ENCODE measurements at regions not wholly inside any gene's neighbourhood (a gene's known extent, or its start where the extent isn't known, plus 50 kb on each side); places are given as distances from the start of the nearest gene placed in this dataset.

DNA sequence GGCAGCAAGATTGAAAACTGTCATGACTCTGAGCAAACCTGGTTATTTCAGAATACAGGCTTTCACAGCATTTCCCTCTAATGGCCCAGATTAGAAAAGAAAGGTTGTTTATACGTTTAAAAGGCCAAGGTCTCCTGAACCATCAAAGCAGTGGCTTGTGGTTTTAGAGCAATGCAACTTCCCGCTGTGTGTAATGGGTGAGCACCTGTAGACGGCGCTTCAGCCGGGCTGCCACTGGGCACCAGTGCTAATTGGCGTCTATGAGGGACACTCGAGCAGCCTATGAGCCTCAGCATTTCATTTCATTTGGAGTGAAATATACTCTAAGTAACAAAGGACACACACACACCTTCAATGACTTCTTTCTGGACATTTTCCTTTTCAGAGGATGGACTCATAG lies 671.0 kb upstream of the FZD8 start:
- no peaks in the 10 kb centered on the region for H3K9me3 ChIP-seq
- H3K27ac ChIP-seq, result no peak overlapping the region
- no peak for TF ChIP-seq POLR2A (IDR thresholded peaks at IDR 0.05)
- TF ChIP-seq, protein P1, sequence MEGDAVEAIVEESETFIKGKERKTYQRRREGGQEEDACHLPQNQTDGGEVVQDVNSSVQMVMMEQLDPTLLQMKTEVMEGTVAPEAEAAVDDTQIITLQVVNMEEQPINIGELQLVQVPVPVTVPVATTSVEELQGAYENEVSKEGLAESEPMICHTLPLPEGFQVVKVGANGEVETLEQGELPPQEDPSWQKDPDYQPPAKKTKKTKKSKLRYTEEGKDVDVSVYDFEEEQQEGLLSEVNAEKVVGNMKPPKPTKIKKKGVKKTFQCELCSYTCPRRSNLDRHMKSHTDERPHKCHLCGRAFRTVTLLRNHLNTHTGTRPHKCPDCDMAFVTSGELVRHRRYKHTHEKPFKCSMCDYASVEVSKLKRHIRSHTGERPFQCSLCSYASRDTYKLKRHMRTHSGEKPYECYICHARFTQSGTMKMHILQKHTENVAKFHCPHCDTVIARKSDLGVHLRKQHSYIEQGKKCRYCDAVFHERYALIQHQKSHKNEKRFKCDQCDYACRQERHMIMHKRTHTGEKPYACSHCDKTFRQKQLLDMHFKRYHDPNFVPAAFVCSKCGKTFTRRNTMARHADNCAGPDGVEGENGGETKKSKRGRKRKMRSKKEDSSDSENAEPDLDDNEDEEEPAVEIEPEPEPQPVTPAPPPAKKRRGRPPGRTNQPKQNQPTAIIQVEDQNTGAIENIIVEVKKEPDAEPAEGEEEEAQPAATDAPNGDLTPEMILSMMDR (IDR thresholded peaks at IDR 0.05), result no peak
- H3K36me3 ChIP-seq (replicated peaks in 1 of 2; ENCODE audit: insufficient read depth in 1 of 2, low read depth in 2 of 2), result no peaks in the 10 kb centered on the region
- 66 to 69% methylated on average over 7 of the region's 7 CpGs for WGBS, 2 donors
- intact Hi-C loops (cut with DNase I), result no loop called here
- no peak for ATAC-seq
- no peaks in the 10 kb centered on the region for H3K4me1 ChIP-seq
- no peak overlapping the region for H3K4me3 ChIP-seq
- DNase-seq, result no peak
- H3K27me3 ChIP-seq, result no peaks in the 10 kb centered on the region

DNA sequence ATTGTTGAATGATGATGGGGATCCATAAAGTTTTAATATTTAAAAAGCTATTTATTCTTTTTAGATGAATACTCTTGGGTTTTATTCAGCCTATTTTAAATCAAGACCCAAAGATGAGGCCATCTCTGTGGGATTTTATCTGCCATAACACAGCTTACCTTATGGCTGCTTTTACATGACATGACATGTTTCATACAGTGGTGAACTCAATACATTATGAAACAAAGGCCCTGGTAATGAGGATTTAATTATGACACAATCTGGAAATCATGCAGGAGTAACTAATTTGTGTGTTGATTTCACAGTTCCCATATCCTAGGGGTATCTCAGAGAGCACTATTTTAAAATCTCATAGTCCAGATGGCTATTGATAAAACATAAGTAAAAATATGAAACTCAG lies 661.8 kb upstream of the FZD8 start:
- Histone ChIP-seq H3K27me3 (no peaks in the 10 kb centered on the region), H3K36me3 (replicated peaks in 1 of 2; ENCODE audit: insufficient read depth in 1 of 2, low read depth in 2 of 2) (no peaks in the 10 kb centered on the region), H3K4me3 (no peak overlapping the region), H3K4me1 (no peaks in the 10 kb centered on the region), H3K9me3 (no peaks in the 10 kb centered on the region), H3K27ac (no peak overlapping the region)
- DNase-seq, result no peak
- TF ChIP-seq, protein P1 (IDR thresholded peaks at IDR 0.05), result no peak
- TF ChIP-seq POLR2A (IDR thresholded peaks at IDR 0.05), result no peak
- intact Hi-C loops (cut with DNase I), result no loop called here
- ATAC-seq, result no peak

DNA sequence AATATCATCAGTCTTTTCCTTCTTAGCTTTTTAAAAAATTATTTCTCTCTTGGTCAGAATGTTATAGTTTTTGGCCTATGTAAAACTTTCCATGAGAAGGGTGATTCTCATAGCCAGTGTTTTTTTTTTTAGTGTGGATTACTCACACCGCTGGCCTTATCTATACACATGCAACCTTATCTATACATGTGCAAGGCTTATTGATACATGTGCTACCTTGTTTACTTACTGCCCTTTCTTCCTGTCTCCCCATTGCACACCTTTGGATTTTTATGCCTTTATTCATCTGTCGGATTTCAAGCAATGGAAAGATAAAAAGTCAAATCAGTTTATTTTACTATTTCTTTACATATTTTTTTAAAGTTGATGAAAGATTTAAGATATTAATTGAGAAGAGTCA lies 660.0 kb upstream of the FZD8 start:
- no peaks in the 10 kb centered on the region for H3K27me3 ChIP-seq
- ATAC-seq, result no peak
- 28 to 30% methylated on average over 2 of the region's 2 CpGs for WGBS, 2 donors
- TF ChIP-seq, protein P1 (IDR thresholded peaks at IDR 0.05), result no peak
- TF ChIP-seq POLR2A (IDR thresholded peaks at IDR 0.05), result no peak
- no peak overlapping the region for H3K4me3 ChIP-seq
- H3K27ac ChIP-seq, result no peak overlapping the region
- no peaks in the 10 kb centered on the region for H3K9me3 ChIP-seq
- H3K4me1 ChIP-seq, result no peaks in the 10 kb centered on the region
- no peaks in the 10 kb centered on the region for H3K36me3 ChIP-seq (replicated peaks in 1 of 2; ENCODE audit: insufficient read depth in 1 of 2, low read depth in 2 of 2)
- intact Hi-C loops (cut with DNase I), result no loop called here
- no peak for DNase-seq

DNA sequence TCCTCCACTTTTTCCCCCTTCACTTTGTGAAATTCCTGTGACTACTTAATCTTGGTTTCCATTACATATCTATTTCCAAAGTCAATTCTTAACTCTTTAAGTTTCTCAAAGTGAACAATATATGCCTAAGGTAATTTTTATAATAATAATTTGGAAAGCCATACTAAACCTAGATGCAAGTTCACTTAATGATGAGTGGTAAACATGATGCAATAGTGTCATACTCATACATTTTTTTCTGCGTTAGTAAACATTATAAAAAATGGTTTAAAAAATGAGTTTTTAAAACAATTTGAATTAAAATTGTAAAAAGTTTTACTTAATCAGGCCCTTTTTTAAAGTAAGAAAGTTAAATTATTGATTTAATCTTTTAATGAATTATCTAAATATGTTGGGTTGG lies 659.4 kb upstream of the FZD8 start:
- TF ChIP-seq, protein P1 (IDR thresholded peaks at IDR 0.05), result no peak
- TF ChIP-seq POLR2A (IDR thresholded peaks at IDR 0.05), result no peak
- Histone ChIP-seq H3K27me3 (no peaks in the 10 kb centered on the region), H3K4me3 (no peak overlapping the region), H3K9me3 (no peaks in the 10 kb centered on the region), H3K36me3 (replicated peaks in 1 of 2; ENCODE audit: insufficient read depth in 1 of 2, low read depth in 2 of 2) (no peaks in the 10 kb centered on the region), H3K27ac (no peak overlapping the region), H3K4me1 (no peaks in the 10 kb centered on the region)
- intact Hi-C loops (cut with DNase I), result no loop called here
- DNase-seq (no peak), ATAC-seq (no peak)
- WGBS, 2 donors, result 71 to 91% methylated on average over 1 of the region's 1 CpG

DNA sequence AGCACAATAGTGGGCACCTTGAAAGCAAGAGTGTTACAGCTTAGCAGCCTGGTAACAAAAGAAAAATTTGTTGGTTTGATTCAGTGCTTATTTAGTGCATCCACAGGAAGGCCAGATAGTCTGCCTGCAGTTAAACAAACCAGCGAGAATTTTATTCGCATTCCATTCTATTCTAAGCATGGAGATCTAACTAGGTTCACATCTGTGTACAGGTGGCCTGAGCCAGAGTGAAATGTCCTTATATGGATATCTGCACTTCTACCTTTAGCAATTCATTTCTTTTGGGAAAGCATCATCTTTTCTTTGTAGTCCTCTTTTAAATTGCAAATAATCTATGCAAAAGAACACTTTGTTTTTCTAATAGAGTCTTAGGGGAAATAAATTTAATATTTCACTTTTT lies 659.0 kb upstream of the FZD8 start:
- intact Hi-C loops (cut with DNase I), result no loop called here
- ATAC-seq, result no peak

More for the DNA sequence above, 659.0 kb upstream of the FZD8 start:
- no peak overlapping the region for H3K4me3 ChIP-seq
- H3K27ac ChIP-seq, result no peak overlapping the region
- TF ChIP-seq, protein P1 (IDR thresholded peaks at IDR 0.05), result no peak
- TF ChIP-seq POLR2A (IDR thresholded peaks at IDR 0.05), result no peak
- H3K36me3 ChIP-seq (replicated peaks in 1 of 2; ENCODE audit: insufficient read depth in 1 of 2, low read depth in 2 of 2), result no peaks in the 10 kb centered on the region
- WGBS, 2 donors, result 55 to 63% methylated on average over 2 of the region's 2 CpGs
- no peaks in the 10 kb centered on the region for H3K9me3 ChIP-seq
- no peaks in the 10 kb centered on the region for H3K4me1 ChIP-seq
- DNase-seq, result no peak
- no peaks in the 10 kb centered on the region for H3K27me3 ChIP-seq
